H1 (cell line): ENCODE measurements at regions not wholly inside any gene's neighbourhood (a gene's known extent, or its start where the extent isn't known, plus 50 kb on each side); places are given as distances from the start of the nearest gene placed in this dataset.

Experiments
- EZH2 ChIP-seq: fragments of 200-600 bp; sonication (generic); IDR thresholded peaks from 2 replicates; pipeline ENCODE4 v1.7.1; 2012; ENCODE audit warnings: low read depth, mild to moderate bottlenecking, moderate library complexity, low read length, inconsistent platforms; ENCODE audit not compliant: severe bottlenecking
- POLR2A ChIP-seq, 2 experiments: IDR thresholded peaks; 1 replicate in 1 of 2; 2 replicates in 1 of 2; pipeline ENCODE4 v1.6.1; 2011; ENCODE audit warnings: low read depth in 2 of 2, low read length in 2 of 2, mild to moderate bottlenecking in 2 of 2; ENCODE audit errors: control extremely low read depth in 1 of 2
- TAF1 ChIP-seq: IDR thresholded peaks from 2 replicates; pipeline ENCODE4 v1.6.1; 2011; ENCODE audit warnings: mild to moderate bottlenecking, low read depth, low read length
- ZNF274 ChIP-seq: IDR thresholded peaks from 2 replicates; pipeline ENCODE4 v1.7.0; 2012; ENCODE audit warnings: low read length, borderline replicate concordance; ENCODE audit errors: extremely low read depth
- TF ChIP-seq, protein P1 (sequence below), 3 experiments: IDR thresholded peaks; 1 replicate in 2 of 3; 2 replicates in 1 of 3; pipeline versions ENCODE4 v1.5.1 to v1.6.1; 2011; ENCODE audit warnings: low read length in 3 of 3, mild to moderate bottlenecking in 3 of 3, inconsistent platforms in 2 of 3, low read depth in 1 of 3, moderate library complexity in 1 of 3; ENCODE audit not compliant: insufficient read depth in 1 of 3; ENCODE audit errors: control extremely low read depth in 1 of 3

DNA sequence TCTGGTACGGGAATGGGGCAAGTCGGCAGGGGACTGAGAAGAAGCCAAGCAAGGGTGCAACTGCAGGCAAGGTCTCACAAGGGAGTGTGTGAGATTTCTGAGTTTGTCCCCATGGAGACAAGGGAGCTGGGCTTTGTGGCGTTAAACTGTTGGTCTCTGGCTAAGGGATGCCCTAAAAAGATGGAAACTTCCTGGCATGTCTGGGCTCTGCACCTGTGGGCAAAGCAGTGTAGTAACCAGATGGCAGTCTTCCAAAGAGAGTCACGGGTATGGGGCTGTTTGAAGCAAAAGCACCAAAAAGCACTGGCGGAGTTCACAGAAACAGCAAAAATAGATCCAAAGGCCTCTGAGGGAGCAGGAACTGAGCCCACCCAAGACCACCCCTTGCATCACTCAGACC, 104.8 kb upstream of the SLC44A3 start:
- TF ChIP-seq ZNF274 (no peak), EZH2 (no peak), TAF1 (no peak), POLR2A (IDR thresholded peaks at IDR 0.05; ENCODE audit: control extremely low read depth in 1 of 2, low read depth in 2 of 2, low read length in 2 of 2) (no peak)
- TF ChIP-seq, protein P1, sequence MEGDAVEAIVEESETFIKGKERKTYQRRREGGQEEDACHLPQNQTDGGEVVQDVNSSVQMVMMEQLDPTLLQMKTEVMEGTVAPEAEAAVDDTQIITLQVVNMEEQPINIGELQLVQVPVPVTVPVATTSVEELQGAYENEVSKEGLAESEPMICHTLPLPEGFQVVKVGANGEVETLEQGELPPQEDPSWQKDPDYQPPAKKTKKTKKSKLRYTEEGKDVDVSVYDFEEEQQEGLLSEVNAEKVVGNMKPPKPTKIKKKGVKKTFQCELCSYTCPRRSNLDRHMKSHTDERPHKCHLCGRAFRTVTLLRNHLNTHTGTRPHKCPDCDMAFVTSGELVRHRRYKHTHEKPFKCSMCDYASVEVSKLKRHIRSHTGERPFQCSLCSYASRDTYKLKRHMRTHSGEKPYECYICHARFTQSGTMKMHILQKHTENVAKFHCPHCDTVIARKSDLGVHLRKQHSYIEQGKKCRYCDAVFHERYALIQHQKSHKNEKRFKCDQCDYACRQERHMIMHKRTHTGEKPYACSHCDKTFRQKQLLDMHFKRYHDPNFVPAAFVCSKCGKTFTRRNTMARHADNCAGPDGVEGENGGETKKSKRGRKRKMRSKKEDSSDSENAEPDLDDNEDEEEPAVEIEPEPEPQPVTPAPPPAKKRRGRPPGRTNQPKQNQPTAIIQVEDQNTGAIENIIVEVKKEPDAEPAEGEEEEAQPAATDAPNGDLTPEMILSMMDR (IDR thresholded peaks at IDR 0.05; ENCODE audit: control extremely low read depth in 1 of 3, insufficient read depth in 1 of 3, low read depth in 1 of 3, low read length in 3 of 3) = no peak
